ENCODE measurements at regions not wholly inside any gene's neighbourhood (a gene's known extent, or its start where the extent isn't known, plus 50 kb on each side); places are given as distances from the start of the nearest gene placed in this dataset.

DNA sequence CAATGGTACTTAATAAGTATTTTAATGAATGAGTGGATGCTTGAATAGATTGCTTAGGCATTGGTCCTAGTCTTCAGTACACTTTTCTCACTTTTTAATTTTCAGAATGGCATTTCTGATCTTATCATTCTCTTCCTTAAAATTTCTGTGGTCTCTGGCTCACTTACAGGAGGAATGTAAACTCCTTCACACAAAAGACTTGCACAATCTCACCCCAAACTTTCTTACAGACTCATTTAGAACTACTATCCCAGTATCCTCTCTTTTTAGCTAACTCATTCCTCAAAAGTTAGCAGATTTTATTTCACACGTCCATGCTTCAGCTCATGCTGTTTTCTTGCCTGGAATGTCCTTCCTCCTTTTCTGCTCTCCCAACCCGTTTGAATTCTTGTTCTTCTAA is 350.1 kb downstream of the GRXCR1 start:
- H3K4me1 ChIP-seq: no peaks in the 10 kb centered on the region
- H3K36me3 ChIP-seq: no peaks in the 10 kb centered on the region
- intact Hi-C loops (cut with DNase I; ENCODE audit: low total_unique reads): no loop called here
- H3K27me3 ChIP-seq: no peaks in the 10 kb centered on the region
- TF ChIP-seq, protein P1, sequence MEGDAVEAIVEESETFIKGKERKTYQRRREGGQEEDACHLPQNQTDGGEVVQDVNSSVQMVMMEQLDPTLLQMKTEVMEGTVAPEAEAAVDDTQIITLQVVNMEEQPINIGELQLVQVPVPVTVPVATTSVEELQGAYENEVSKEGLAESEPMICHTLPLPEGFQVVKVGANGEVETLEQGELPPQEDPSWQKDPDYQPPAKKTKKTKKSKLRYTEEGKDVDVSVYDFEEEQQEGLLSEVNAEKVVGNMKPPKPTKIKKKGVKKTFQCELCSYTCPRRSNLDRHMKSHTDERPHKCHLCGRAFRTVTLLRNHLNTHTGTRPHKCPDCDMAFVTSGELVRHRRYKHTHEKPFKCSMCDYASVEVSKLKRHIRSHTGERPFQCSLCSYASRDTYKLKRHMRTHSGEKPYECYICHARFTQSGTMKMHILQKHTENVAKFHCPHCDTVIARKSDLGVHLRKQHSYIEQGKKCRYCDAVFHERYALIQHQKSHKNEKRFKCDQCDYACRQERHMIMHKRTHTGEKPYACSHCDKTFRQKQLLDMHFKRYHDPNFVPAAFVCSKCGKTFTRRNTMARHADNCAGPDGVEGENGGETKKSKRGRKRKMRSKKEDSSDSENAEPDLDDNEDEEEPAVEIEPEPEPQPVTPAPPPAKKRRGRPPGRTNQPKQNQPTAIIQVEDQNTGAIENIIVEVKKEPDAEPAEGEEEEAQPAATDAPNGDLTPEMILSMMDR (IDR thresholded peaks at IDR 0.05): no peak
- no peak for TF ChIP-seq POLR2A (IDR thresholded peaks at IDR 0.05)
- no peaks in the 10 kb centered on the region for H3K9me3 ChIP-seq
- H3K4me3 ChIP-seq: no peak overlapping the region
- no peak overlapping the region for H3K27ac ChIP-seq
- no peak for DNase-seq

DNA sequence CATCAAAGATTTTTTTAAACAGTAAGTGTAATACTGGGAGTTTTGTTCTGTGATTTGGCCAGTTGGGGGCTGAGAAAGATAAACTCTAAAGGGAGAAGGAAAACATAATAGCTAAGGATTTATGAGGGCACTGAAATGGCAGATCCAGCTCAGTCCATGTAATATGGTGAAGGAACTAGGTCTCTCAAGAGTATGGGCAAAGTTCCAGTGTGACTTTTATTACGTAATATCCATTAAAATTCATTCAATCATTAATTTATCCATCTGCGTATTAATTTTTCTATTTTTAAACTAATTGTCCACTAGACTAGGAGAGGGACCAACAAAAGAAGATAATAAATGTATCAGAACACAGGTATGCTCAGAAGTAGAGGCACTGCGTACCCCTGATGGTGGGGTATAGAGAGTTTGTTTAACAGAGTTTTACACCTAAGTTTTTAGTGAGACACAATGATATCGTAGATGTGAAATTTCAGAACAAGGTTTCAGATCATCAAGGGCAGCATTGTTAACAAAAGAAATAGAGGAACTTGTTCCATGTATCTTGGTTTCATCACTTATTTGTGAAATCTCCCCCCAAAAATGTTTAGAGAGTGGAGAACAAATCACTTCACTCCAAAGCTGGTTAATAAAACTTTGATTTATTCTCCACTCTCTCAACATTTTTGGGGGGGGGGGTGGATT is 351.1 kb downstream of the GRXCR1 start:
- TF ChIP-seq POLR2A (IDR thresholded peaks at IDR 0.05): no peak
- TF ChIP-seq, protein P1 (IDR thresholded peaks at IDR 0.05): no peak
- intact Hi-C loops (cut with DNase I; ENCODE audit: low total_unique reads): no loop called here
- H3K27me3 ChIP-seq: no peaks in the 10 kb centered on the region
- H3K4me1 ChIP-seq: no peaks in the 10 kb centered on the region
- no peaks in the 10 kb centered on the region for H3K36me3 ChIP-seq
- H3K9me3 ChIP-seq: no peaks in the 10 kb centered on the region
- DNase-seq: no peak
- H3K27ac ChIP-seq: no peak overlapping the region
- no peak overlapping the region for H3K4me3 ChIP-seq

GRCh38 chr4:43244688-43245382 is 352.3 kb downstream of the GRXCR1 start:
- TF ChIP-seq, protein P1 (IDR thresholded peaks at IDR 0.05): no peak
- no peak for TF ChIP-seq POLR2A (IDR thresholded peaks at IDR 0.05)
- no peaks in the 10 kb centered on the region for H3K27me3 ChIP-seq
- no peaks in the 10 kb centered on the region for H3K36me3 ChIP-seq
- no peak overlapping the region for H3K27ac ChIP-seq
- no peak for DNase-seq
- H3K9me3 ChIP-seq: no peaks in the 10 kb centered on the region
- no peaks in the 10 kb centered on the region for H3K4me1 ChIP-seq
- H3K4me3 ChIP-seq: no peak overlapping the region
- intact Hi-C loops (cut with DNase I; ENCODE audit: low total_unique reads): no loop called here

DNA sequence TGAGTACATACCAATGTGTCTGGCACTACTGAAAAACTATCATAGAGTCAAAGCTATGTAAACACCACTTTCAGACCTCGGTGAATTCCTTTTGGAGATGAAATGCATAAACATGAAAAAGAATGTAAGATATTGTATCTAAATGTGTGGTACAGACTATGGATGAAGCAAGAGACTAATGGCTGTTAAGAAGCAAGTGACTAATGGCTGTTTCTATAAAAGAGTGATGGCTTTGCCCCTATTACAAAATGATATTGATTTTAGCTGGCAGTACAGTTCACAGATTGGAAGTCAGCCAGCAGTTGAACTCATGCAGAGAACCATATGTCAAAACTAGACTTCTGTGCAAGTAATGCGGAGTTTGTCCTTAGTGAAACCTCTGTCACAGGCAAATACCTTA is 359.3 kb downstream of the GRXCR1 start:
- no peaks in the 10 kb centered on the region for H3K27me3 ChIP-seq
- H3K4me1 ChIP-seq: no peaks in the 10 kb centered on the region
- DNase-seq: no peak
- H3K9me3 ChIP-seq: no peaks in the 10 kb centered on the region
- intact Hi-C loops (cut with DNase I; ENCODE audit: low total_unique reads): no loop called here
- TF ChIP-seq, protein P1 (IDR thresholded peaks at IDR 0.05): no peak
- no peak for TF ChIP-seq POLR2A (IDR thresholded peaks at IDR 0.05)
- H3K27ac ChIP-seq: no peak overlapping the region
- H3K4me3 ChIP-seq: no peak overlapping the region
- no peaks in the 10 kb centered on the region for H3K36me3 ChIP-seq

DNA sequence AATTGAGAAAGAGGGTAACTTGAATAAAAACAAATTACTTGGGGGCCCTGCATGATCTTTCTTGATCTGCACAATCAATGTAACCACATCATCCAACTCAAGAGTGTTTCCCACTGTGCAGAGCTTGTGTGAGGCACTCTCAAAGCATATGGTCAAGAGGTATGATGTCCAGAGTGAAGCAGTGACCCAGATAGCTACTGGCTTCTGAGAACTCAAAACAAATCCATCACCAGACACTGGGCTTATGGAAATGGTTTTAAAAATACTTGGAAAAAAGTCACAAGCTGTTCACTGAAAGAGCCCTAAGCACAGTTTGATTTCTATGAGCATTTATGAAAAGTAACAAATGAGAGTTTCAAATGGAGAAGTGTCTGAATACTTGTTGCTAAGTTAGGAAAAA is 361.0 kb downstream of the GRXCR1 start:
- Histone ChIP-seq H3K9me3 (no peaks in the 10 kb centered on the region), H3K27ac (no peak overlapping the region), H3K4me3 (no peak overlapping the region), H3K36me3 (no peaks in the 10 kb centered on the region), H3K4me1 (no peaks in the 10 kb centered on the region), H3K27me3 (no peaks in the 10 kb centered on the region)
- TF ChIP-seq, protein P1 (IDR thresholded peaks at IDR 0.05): no peak
- no peak for TF ChIP-seq POLR2A (IDR thresholded peaks at IDR 0.05)
- DNase-seq: no peak
- intact Hi-C loops (cut with DNase I; ENCODE audit: low total_unique reads): no loop called here

Data from uterus (tissue), 3 donors.